ENCODE measurements at regions not wholly inside any gene's neighbourhood (a gene's known extent, or its start where the extent isn't known, plus 50 kb on each side); places are given as distances from the start of the nearest gene placed in this dataset.

- TF ChIP-seq POLR2AphosphoS5 (IDR thresholded peaks at IDR 0.05): no peak
- TF ChIP-seq EP300 (IDR thresholded peaks at IDR 0.05): no peak
These were observed 184.7 kb upstream of the HCCS start for GRCh38 chrX:10926404-10926803.
